A549 (cell line): ENCODE measurements at regions not wholly inside any gene's neighbourhood (a gene's known extent, or its start where the extent isn't known, plus 50 kb on each side); places are given as distances from the start of the nearest gene placed in this dataset.
"Not testable (repeated sequence)": the region's sequence is repeated elsewhere in the genome, so short reads cannot be mapped to it uniquely, and the experiment has no call there.

Experiments
- ATAC-seq, 2 experiments: fragments of 200-7000 bp in 1 of 2; fragments of >200 bp in 1 of 2; cut with Nextera tagmentation in 1 of 2; cut with Tn5 transposase in 1 of 2; 3 replicates each; pipeline versions ENCODE4 v1.8.0 to v1.9.1; 2018 to 2020; ENCODE audit warnings: mild to moderate bottlenecking in 1 of 2, moderate library complexity in 1 of 2
- CTCF ChIA-PET: fragments of 300-600 bp; sonication (Branson Sonifier 250); formaldehyde crosslinking; extraction: SDS; loops from one replicate; lab custom pipeline; 2021; ENCODE audit warnings: antibody characterized with exemption, inconsistent platforms; lab: Yijun Ruan, JAX
- POLR2A ChIA-PET: fragments of 350-600 bp; formaldehyde crosslinking; extraction: SDS; loops from one replicate; lab custom pipeline; 2021; ENCODE audit warnings: antibody characterized with exemption, inconsistent platforms; lab: Yijun Ruan, JAX
- DNase-seq, 2 experiments: peaks; one replicate each; pipeline versions ENCODE4 v3.0.0 to v3.0.0-alpha.2; 2011 to 2016; ENCODE audit warnings: low read depth in 1 of 2, low spot score in 1 of 2
- FAIRE-seq: peaks from 2 replicates; lab custom pipeline; 2011; peaks lifted over from hg19 to GRCh38; lab: Jason Lieb, UNC
- H3K27ac ChIP-seq, 2 experiments: fragments of >200 bp; sonication (Bioruptor Twin); formaldehyde crosslinking; 3 replicates each; pipeline ENCODE4 v1.5.1; 2016 to 2017
- H3K4me1 ChIP-seq: fragments of >200 bp; sonication (Bioruptor Twin); formaldehyde crosslinking; 3 replicates; pipeline ENCODE4 v1.6.1; 2016
- H3K4me2 ChIP-seq: fragments of >200 bp; sonication (Bioruptor Twin); formaldehyde crosslinking; 3 replicates; pipeline ENCODE4 v1.6.1; 2016
- H3K4me3 ChIP-seq: fragments of >200 bp; sonication (Bioruptor Twin); formaldehyde crosslinking; 3 replicates; pipeline ENCODE4 v1.5.1; 2016
- H3K9me3 ChIP-seq: fragments of >200 bp; sonication (Bioruptor Twin); formaldehyde crosslinking; 3 replicates; pipeline ENCODE4 v1.6.1; 2016
- CEBPB ChIP-seq, 2 experiments: fragments of >200 bp in 1 of 2; sonication (Bioruptor Twin) in 1 of 2; formaldehyde crosslinking in 1 of 2; IDR thresholded peaks; 2 replicates each; pipeline ENCODE4 v1.6.1; 2012 to 2016
- EP300 ChIP-seq, 2 experiments: fragments of >200 bp; sonication (Bioruptor Twin); formaldehyde crosslinking; IDR thresholded peaks; 2 replicates in 1 of 2; 3 replicates in 1 of 2; pipeline ENCODE4 v1.6.1; 2016 to 2017
- FOSL2 ChIP-seq, 2 experiments: fragments of 450-650 bp in 1 of 2; fragments of >200 bp in 1 of 2; sonication (Bioruptor Twin) in 1 of 2; formaldehyde crosslinking; IDR thresholded peaks; 2 replicates each; pipeline versions ENCODE4 v1.5.0 to v1.6.1; 2016 to 2020; ENCODE audit warnings: mild to moderate bottlenecking in 1 of 2, moderate library complexity in 1 of 2
- GATA3 ChIP-seq: IDR thresholded peaks from 2 replicates; pipeline ENCODE4 v1.6.1; 2012; ENCODE audit warnings: borderline replicate concordance
- HEYL ChIP-seq: fragments of 250-450 bp; sonication (Bioruptor Pico); IDR thresholded peaks from 2 replicates; pipeline ENCODE4 v1.8.0; 2021; ENCODE audit warnings: mild to moderate bottlenecking, moderate library complexity
- HOXA7 ChIP-seq: fragments of 250-450 bp; sonication (Bioruptor Pico); IDR thresholded peaks from 2 replicates; pipeline ENCODE4 v1.5.0; 2020; ENCODE audit warnings: mild to moderate bottlenecking, moderate library complexity
- HOXB13 ChIP-seq: fragments of 250-450 bp; sonication (Bioruptor Pico); IDR thresholded peaks from 2 replicates; pipeline ENCODE4 v1.5.0; 2020; ENCODE audit warnings: low read depth, mild to moderate bottlenecking, moderate library complexity
- HOXB5 ChIP-seq: fragments of 250-450 bp; sonication (Bioruptor Pico); IDR thresholded peaks from 2 replicates; pipeline ENCODE4 v1.5.0; 2020; ENCODE audit warnings: mild to moderate bottlenecking, moderate library complexity
- KDM1A ChIP-seq: fragments of 200-600 bp; sonication (generic); IDR thresholded peaks from 2 replicates; pipeline ENCODE4 v1.6.1; 2016; ENCODE audit warnings: low read depth, mild to moderate bottlenecking
- KDM5A ChIP-seq: fragments of 200-600 bp; sonication (generic); IDR thresholded peaks from 2 replicates; pipeline ENCODE4 v1.6.1; 2016; ENCODE audit warnings: antibody characterized with exemption, mild to moderate bottlenecking
- MAFK ChIP-seq: fragments of 450-650 bp; IDR thresholded peaks from 2 replicates; pipeline ENCODE4 v1.6.1; 2014; ENCODE audit not compliant: partially characterized antibody
- MYC ChIP-seq: IDR thresholded peaks from 2 replicates; pipeline ENCODE4 v1.6.1; 2012; ENCODE audit warnings: mild to moderate bottlenecking, inconsistent platforms, low read length, improper control_type of control experiment, borderline replicate concordance
- NFE2L2 ChIP-seq: fragments of 150-350 bp; conservative IDR thresholded peaks from 2 replicates; pipeline ENCODE4 v1.6.1; 2014; ENCODE audit warnings: low read length
- NPAS2 ChIP-seq: fragments of 250-450 bp; sonication (Bioruptor Pico); IDR thresholded peaks from 2 replicates; pipeline ENCODE4 v1.8.0; 2022; ENCODE audit warnings: mild to moderate bottlenecking, moderate library complexity, borderline replicate concordance
- RCOR1 ChIP-seq: fragments of 150-350 bp; IDR thresholded peaks from 2 replicates; pipeline ENCODE4 v1.6.1; 2014; ENCODE audit warnings: antibody characterized with exemption, low read length, low read depth
- RNF2 ChIP-seq: fragments of 200-600 bp; sonication (generic); IDR thresholded peaks from 2 replicates; pipeline ENCODE4 v1.6.1; 2016; ENCODE audit warnings: low read depth, mild to moderate bottlenecking, antibody characterized with exemption, moderate library complexity, borderline replicate concordance
- SMC3 ChIP-seq: fragments of >200 bp; sonication (Bioruptor Twin); formaldehyde crosslinking; IDR thresholded peaks from 3 replicates; pipeline ENCODE4 v1.6.1; 2018; ENCODE audit warnings: inconsistent platforms
- ZC3H11A ChIP-seq: fragments of 450-650 bp; IDR thresholded peaks from 2 replicates; pipeline ENCODE4 v1.6.1; 2014; ENCODE audit warnings: antibody characterized with exemption, mild to moderate bottlenecking
- ZSCAN20 ChIP-seq: fragments of 250-450 bp; sonication (Bioruptor Pico); IDR thresholded peaks from 2 replicates; pipeline ENCODE4 v1.8.0; 2022; ENCODE audit warnings: mild to moderate bottlenecking, moderate library complexity
- WGBS: methylation state at CpG from one replicate; pipeline ENCODE4 v1.1.6; 2017; ENCODE audit errors: missing lambda C conversion rate; 5-methylcytosine and 5-hydroxymethylcytosine counted together
- TF ChIP-seq, protein P1 (sequence below): fragments of 150-350 bp; IDR thresholded peaks from 2 replicates; pipeline ENCODE4 v1.6.1; 2014; ENCODE audit warnings: low read depth, mild to moderate bottlenecking, low read length
- TF ChIP-seq, protein P2 (sequence below): fragments of 250-450 bp; sonication (Bioruptor Pico); IDR thresholded peaks from 2 replicates; pipeline ENCODE4 v1.5.0; 2020; ENCODE audit warnings: low read depth, mild to moderate bottlenecking, moderate library complexity
- TF ChIP-seq, protein P3 (sequence below): IDR thresholded peaks from 2 replicates; pipeline ENCODE4 v1.6.1; 2012; ENCODE audit warnings: low read depth, borderline replicate concordance
- TF ChIP-seq, protein P4 (sequence below): fragments of >200 bp; sonication (Bioruptor Twin); formaldehyde crosslinking; IDR thresholded peaks from 2 replicates; pipeline ENCODE4 v1.6.1; 2016
- TF ChIP-seq, protein P5 (sequence below): fragments of >200 bp; sonication (Bioruptor Twin); formaldehyde crosslinking; IDR thresholded peaks from 3 replicates; pipeline ENCODE4 v1.6.1; 2016

DNA sequence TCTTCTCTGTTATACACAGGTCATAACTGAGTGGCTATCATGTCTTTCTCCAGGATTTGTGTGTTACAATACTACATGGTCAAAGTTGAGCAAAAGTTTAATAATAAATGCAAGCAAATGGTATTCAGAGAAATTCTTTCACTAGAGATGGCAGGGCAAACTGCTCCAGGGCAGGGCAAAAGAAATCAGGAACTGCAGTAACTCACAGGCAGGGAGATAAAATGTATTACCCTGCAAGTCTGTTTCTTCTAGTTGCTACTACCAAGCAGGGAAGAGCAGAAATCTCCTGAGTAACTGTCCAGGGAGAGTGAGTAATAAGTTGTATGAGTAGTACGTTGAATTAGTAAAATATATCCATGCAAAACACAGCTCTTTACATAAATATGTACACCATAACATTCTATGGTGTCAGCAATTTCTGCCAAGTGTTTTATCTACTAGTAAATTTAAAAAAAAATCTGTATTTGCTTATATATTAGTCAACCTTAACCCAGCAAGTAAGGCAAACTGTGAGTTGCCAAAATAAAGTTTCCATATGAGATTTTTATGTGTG, 404.1 kb downstream of the ZEB2 start:
- H3K27ac ChIP-seq = no peak overlapping the region
- no peaks in the 10 kb centered on the region for H3K4me1 ChIP-seq
- ChIA-PET CTCF (no interaction called here), POLR2A (no interaction called here)
- no peak for ATAC-seq
- no peak overlapping the region for H3K4me2 ChIP-seq
- H3K4me3 ChIP-seq = no peak overlapping the region
- TF ChIP-seq EP300 (IDR thresholded peaks at IDR 0.05) (no peak), MAFK (peak; percentile 70), ZC3H11A (no peak), NPAS2 (CRISPR knock-in tag) (no peak)
- H3K9me3 ChIP-seq = no peaks in the 10 kb centered on the region
- no peak for FAIRE-seq
- 43% methylated on average over 1 of the region's 1 CpG for WGBS
- no peak for DNase-seq

DNA sequence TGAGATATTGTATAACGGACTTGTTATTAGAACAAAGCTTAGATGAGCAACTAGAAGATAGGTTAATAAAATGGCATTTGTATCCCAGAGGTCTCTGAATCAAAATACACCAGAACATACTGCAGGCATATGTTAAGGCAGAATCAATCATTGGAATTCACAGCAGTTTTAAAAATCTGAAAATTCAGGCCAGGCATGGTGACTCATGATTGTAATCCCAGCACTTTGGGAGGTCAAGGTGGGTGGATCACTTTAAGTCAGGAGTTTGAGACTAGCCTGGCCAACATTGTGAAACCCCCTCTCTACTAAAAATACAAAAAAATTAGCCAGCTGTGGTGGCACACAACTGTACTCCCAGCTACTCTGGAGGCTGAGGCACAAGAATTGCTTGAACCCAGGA, 405.2 kb downstream of the ZEB2 start:
- TF ChIP-seq ZSCAN20 (CRISPR knock-in tag) = no peak
- TF ChIP-seq, protein P1, sequence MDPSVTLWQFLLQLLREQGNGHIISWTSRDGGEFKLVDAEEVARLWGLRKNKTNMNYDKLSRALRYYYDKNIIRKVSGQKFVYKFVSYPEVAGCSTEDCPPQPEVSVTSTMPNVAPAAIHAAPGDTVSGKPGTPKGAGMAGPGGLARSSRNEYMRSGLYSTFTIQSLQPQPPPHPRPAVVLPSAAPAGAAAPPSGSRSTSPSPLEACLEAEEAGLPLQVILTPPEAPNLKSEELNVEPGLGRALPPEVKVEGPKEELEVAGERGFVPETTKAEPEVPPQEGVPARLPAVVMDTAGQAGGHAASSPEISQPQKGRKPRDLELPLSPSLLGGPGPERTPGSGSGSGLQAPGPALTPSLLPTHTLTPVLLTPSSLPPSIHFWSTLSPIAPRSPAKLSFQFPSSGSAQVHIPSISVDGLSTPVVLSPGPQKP = no peak
- no peak for TF ChIP-seq NFE2L2
- no peak for TF ChIP-seq GATA3
- TF ChIP-seq, protein P2, sequence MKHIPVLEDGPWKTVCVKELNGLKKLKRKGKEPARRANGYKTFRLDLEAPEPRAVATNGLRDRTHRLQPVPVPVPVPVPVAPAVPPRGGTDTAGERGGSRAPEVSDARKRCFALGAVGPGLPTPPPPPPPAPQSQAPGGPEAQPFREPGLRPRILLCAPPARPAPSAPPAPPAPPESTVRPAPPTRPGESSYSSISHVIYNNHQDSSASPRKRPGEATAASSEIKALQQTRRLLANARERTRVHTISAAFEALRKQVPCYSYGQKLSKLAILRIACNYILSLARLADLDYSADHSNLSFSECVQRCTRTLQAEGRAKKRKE (CRISPR knock-in tag) = no peak
- TF ChIP-seq EP300 (IDR thresholded peaks at IDR 0.05) = no peak
- TF ChIP-seq CEBPB (IDR thresholded peaks at IDR 0.05) = no peak
- no peak for TF ChIP-seq MYC
- TF ChIP-seq, protein P3, sequence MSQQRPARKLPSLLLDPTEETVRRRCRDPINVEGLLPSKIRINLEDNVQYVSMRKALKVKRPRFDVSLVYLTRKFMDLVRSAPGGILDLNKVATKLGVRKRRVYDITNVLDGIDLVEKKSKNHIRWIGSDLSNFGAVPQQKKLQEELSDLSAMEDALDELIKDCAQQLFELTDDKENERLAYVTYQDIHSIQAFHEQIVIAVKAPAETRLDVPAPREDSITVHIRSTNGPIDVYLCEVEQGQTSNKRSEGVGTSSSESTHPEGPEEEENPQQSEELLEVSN = no peak
- no peak for TF ChIP-seq HEYL (CRISPR knock-in tag)
- no peak for TF ChIP-seq RNF2
- Histone ChIP-seq H3K9me3 (no peaks in the 10 kb centered on the region), H3K4me2 (no peak overlapping the region), H3K4me1 (no peaks in the 10 kb centered on the region), H3K27ac (no peak overlapping the region), H3K4me3 (no peak overlapping the region)
- WGBS = 77% methylated on average over 1 of the region's 1 CpG
- ChIA-PET POLR2A (no interaction called here), CTCF (no interaction called here)
- DNase-seq (no peak), ATAC-seq (no peak), FAIRE-seq (no peak)

DNA sequence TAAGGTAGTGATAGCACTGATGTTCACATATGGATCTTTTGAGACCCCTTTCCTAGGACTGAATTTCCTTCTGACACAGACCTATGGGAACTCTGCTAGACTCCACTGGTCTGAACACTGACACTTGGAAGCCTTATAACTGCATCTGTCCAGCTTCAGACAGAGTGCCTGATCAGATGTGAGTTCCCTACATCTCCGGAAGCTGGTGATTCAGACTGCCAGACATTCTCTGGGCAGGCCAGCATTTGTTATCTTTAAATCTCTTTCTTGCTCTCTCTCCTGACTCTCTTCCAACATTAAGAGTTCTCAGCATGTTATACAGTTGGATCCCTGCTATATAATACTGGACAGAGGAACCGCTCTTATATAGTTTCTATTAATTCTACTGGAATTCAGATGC, 408.5 kb downstream of the ZEB2 start:
- POLR2A ChIA-PET = no interaction called here
- Histone ChIP-seq H3K27ac (no peak overlapping the region), H3K4me1 (no peaks in the 10 kb centered on the region), H3K4me3 (no peak overlapping the region)
- WGBS = 84% methylated on average over 2 of the region's 2 CpGs
- no peak for ATAC-seq
- no peak for DNase-seq
- TF ChIP-seq HOXB13 (CRISPR knock-in tag) (no peak), MAFK (no peak), HOXA7 (CRISPR knock-in tag) (no peak), KDM5A (no peak), MYC (no peak), KDM1A (no peak), RNF2 (no peak), FOSL2 (IDR thresholded peaks at IDR 0.05) (no peak), FOSL2 (CRISPR knock-in tag; IDR thresholded peaks at IDR 0.05) (no peak), HOXB5 (CRISPR knock-in tag) (no peak), ZC3H11A (no peak), RCOR1 (no peak), SMC3 (no peak)
- TF ChIP-seq, protein P4, sequence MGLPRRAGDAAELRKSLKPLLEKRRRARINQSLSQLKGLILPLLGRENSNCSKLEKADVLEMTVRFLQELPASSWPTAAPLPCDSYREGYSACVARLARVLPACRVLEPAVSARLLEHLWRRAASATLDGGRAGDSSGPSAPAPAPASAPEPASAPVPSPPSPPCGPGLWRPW = no peak
- TF ChIP-seq, protein P1 = no peak
- TF ChIP-seq, protein P5, sequence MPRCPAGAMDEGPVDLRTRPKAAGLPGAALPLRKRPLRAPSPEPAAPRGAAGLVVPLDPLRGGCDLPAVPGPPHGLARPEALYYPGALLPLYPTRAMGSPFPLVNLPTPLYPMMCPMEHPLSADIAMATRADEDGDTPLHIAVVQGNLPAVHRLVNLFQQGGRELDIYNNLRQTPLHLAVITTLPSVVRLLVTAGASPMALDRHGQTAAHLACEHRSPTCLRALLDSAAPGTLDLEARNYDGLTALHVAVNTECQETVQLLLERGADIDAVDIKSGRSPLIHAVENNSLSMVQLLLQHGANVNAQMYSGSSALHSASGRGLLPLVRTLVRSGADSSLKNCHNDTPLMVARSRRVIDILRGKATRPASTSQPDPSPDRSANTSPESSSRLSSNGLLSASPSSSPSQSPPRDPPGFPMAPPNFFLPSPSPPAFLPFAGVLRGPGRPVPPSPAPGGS = no peak
- TF ChIP-seq, all 56 proteins: peak for 0
- FAIRE-seq = no peak
- Histone ChIP-seq H3K4me2 (no peak overlapping the region), H3K9me3 (no peaks in the 10 kb centered on the region)
- CTCF ChIA-PET = no interaction called here

DNA sequence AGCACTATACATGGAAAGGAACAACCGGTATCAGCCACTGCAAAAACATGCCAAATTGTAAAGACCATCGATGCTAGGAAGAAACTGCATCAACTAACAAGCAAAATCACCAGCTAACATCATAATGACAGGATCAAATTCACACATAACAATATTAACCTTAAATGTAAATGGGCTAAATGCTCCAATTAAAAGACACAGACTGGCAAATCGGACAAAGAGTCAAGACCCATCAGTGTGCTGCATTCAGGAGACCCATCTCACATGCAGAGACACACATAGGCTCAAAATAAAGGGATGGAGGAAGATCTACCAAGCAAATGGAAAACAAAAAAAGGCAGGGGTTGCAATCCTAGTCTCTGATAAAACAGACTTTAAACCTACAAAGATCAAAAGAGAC, 413.8 kb downstream of the ZEB2 start:
- ATAC-seq, POLR2A ChIA-PET, H3K4me2 ChIP-seq, CTCF ChIA-PET, DNase-seq, FAIRE-seq, H3K4me1 ChIP-seq, H3K4me3 ChIP-seq, H3K27ac ChIP-seq: not testable (repeated sequence)
- H3K9me3 ChIP-seq = peaks cover 11% of the 10 kb centered on the region; the same call in 2 of the 3 replicates
- 34% methylated on average over 3 of the region's 3 CpGs for WGBS
